IMR-90 (cell line): ENCODE measurements at regions not wholly inside any gene's neighbourhood (a gene's known extent, or its start where the extent isn't known, plus 50 kb on each side); places are given as distances from the start of the nearest gene placed in this dataset.

Experiments used
- ATAC-seq: fragments of 200-7000 bp; cut with Tn5 transposase; 2 replicates; pipeline ENCODE4 v1.9.1; 2020; ENCODE audit warnings: low read depth, mild to moderate bottlenecking, moderate library complexity
- BruUV-seq: library from RNA; stranded (reverse); fragments of 400-500 nt; replicated peaks from 2 replicates; lab custom pipeline; 2021; lab: Mats Ljungman, UMichigan
- CTCF ChIA-PET: fragments of 300-600 bp; formaldehyde crosslinking; extraction: SDS; loops from one replicate; lab custom pipeline; 2021; ENCODE audit warnings: antibody characterized with exemption; lab: Yijun Ruan, JAX
- POLR2A ChIA-PET: fragments of 300-600 bp; sonication (Branson Sonifier 250); formaldehyde crosslinking; loops from one replicate; lab custom pipeline; 2022; ENCODE audit warnings: antibody characterized with exemption; ENCODE audit not compliant: unreplicated experiment; lab: Charles Lee
- DNase-seq: peaks from one replicate; pipeline ENCODE4 v3.0.0; 2013
- H2AFZ ChIP-seq: replicated peaks from 2 replicates; pipeline ENCODE3; 2013; ENCODE audit warnings: low read length, mild to moderate bottlenecking; ENCODE audit not compliant: poor library complexity
- H2AK5ac ChIP-seq: 2 replicates; pipeline ENCODE4 v1.6.1; 2013; ENCODE audit warnings: low read depth, low read length, inconsistent platforms
- H2AK9ac ChIP-seq: replicated peaks from 2 replicates; pipeline ENCODE3; 2013; ENCODE audit warnings: mild to moderate bottlenecking, low read depth, low read length, moderate library complexity; ENCODE audit not compliant: poor library complexity
- H2BK120ac ChIP-seq: 2 replicates; pipeline ENCODE4 v1.6.1; 2013; ENCODE audit warnings: low read depth, low read length, inconsistent platforms
- H2BK15ac ChIP-seq: 3 replicates; pipeline ENCODE4 v1.6.1; 2013; ENCODE audit warnings: low read depth, low read length, inconsistent platforms
- H2BK20ac ChIP-seq: 2 replicates; pipeline ENCODE4 v1.6.1; 2013; ENCODE audit warnings: low read depth, mild to moderate bottlenecking, inconsistent platforms, low read length, moderate library complexity
- H2BK5ac ChIP-seq: 2 replicates; pipeline ENCODE4 v1.6.1; 2013; ENCODE audit warnings: mild to moderate bottlenecking, low read depth, low read length, inconsistent platforms; ENCODE audit not compliant: poor library complexity, severe bottlenecking
- H3K14ac ChIP-seq: replicated peaks from 2 replicates; pipeline ENCODE4 v1.6.1; 2013; ENCODE audit warnings: low read depth, low read length, inconsistent platforms
- H3K18ac ChIP-seq: 2 replicates; pipeline ENCODE4 v1.6.1; 2013; ENCODE audit warnings: low read depth, low read length, control low read depth
- H3K23ac ChIP-seq: 2 replicates; pipeline ENCODE4 v1.6.1; 2013; ENCODE audit warnings: low read depth, low read length, inconsistent platforms
- H3K27ac ChIP-seq: 2 replicates; pipeline ENCODE4 v1.5.1; 2013; ENCODE audit warnings: mild to moderate bottlenecking, control low read depth, low read length; ENCODE audit not compliant: insufficient read depth
- H3K27me3 ChIP-seq: 2 replicates; pipeline ENCODE4 v1.6.1; 2013; ENCODE audit warnings: low read length; ENCODE audit not compliant: control insufficient read depth, insufficient read depth
- H3K36me3 ChIP-seq: 2 replicates; pipeline ENCODE4 v1.6.1; 2013; ENCODE audit warnings: low read length, mixed read lengths; ENCODE audit not compliant: control insufficient read depth, insufficient read depth
- H3K4ac ChIP-seq: 2 replicates; pipeline ENCODE4 v1.6.1; 2013; ENCODE audit warnings: low read depth, low read length, inconsistent platforms
- H3K4me1 ChIP-seq: 2 replicates; pipeline ENCODE4 v1.6.1; 2013; ENCODE audit warnings: low read length, mixed read lengths; ENCODE audit not compliant: control insufficient read depth, insufficient read depth
- H3K4me2 ChIP-seq: 2 replicates; pipeline ENCODE4 v1.6.1; 2013; ENCODE audit warnings: low read depth, mild to moderate bottlenecking, control low read depth, low read length, moderate library complexity
- H3K4me3 ChIP-seq: 2 replicates; pipeline ENCODE4 v1.5.1; 2013; ENCODE audit warnings: low read depth, mild to moderate bottlenecking, control low read depth, low read length, moderate library complexity; ENCODE audit not compliant: insufficient read depth
- H3K56ac ChIP-seq: 2 replicates; pipeline ENCODE4 v1.6.1; 2013; ENCODE audit warnings: low read length, inconsistent platforms; ENCODE audit not compliant: insufficient read depth; ENCODE audit errors: extremely low read depth
- H3K79me1 ChIP-seq, 2 experiments: 2 replicates each; pipeline ENCODE4 v1.6.1; 2013; ENCODE audit warnings: low read length in 2 of 2, inconsistent platforms in 1 of 2, low read depth in 1 of 2
- H3K9ac ChIP-seq: 2 replicates; pipeline ENCODE4 v1.6.1; 2013; ENCODE audit warnings: low read depth, low read length, control low read depth
- H3K9me1 ChIP-seq: 2 replicates; pipeline ENCODE4 v1.6.1; 2013; ENCODE audit warnings: low read length, inconsistent platforms; ENCODE audit not compliant: insufficient read depth
- H3K9me3 ChIP-seq: 2 replicates; pipeline ENCODE4 v1.6.1; 2013; ENCODE audit warnings: low read length; ENCODE audit not compliant: control insufficient read depth, insufficient read depth
- H4K20me1 ChIP-seq: 2 replicates; pipeline ENCODE4 v1.6.1; 2013; ENCODE audit warnings: low read length, inconsistent platforms; ENCODE audit not compliant: insufficient read depth
- H4K5ac ChIP-seq: 2 replicates; pipeline ENCODE4 v1.6.1; 2013; ENCODE audit warnings: mild to moderate bottlenecking, low read depth, low read length, control low read depth
- H4K8ac ChIP-seq, 2 experiments: 2 replicates each; pipeline ENCODE4 v1.6.1; 2013; ENCODE audit warnings: low read depth in 2 of 2, low read length in 2 of 2, control low read depth in 1 of 2, inconsistent platforms in 1 of 2
- H4K91ac ChIP-seq: 2 replicates; pipeline ENCODE4 v1.6.1; 2013; ENCODE audit warnings: low read depth, low read length, inconsistent platforms; ENCODE audit not compliant: insufficient read depth
- BHLHE40 ChIP-seq: fragments of 150-350 bp; IDR thresholded peaks from 2 replicates; pipeline ENCODE4 v1.6.1; 2016; ENCODE audit warnings: mild to moderate bottlenecking, low read depth, low read length
- CTCF ChIP-seq: conservative IDR thresholded peaks from 2 replicates; pipeline ENCODE4 v1.5.1; 2012; ENCODE audit warnings: mild to moderate bottlenecking, low read depth, low read length, improper control_type of control experiment
- ELK1 ChIP-seq: fragments of 150-350 bp; IDR thresholded peaks from 2 replicates; pipeline ENCODE4 v1.6.1; 2016; ENCODE audit warnings: low read depth, mild to moderate bottlenecking, low read length, moderate library complexity, borderline replicate concordance
- FOS ChIP-seq: fragments of 150-350 bp; IDR thresholded peaks from 2 replicates; pipeline ENCODE4 v1.6.1; 2016; ENCODE audit warnings: low read depth, low read length
- MAFK ChIP-seq: IDR thresholded peaks from 2 replicates; pipeline ENCODE4 v1.6.1; 2012; ENCODE audit warnings: low read depth, low read length, improper control_type of control experiment
- MAZ ChIP-seq: IDR thresholded peaks from 2 replicates; pipeline ENCODE4 v1.6.1; 2012; ENCODE audit warnings: low read depth, mild to moderate bottlenecking, low read length, improper control_type of control experiment, moderate library complexity, borderline replicate concordance
- MXI1 ChIP-seq: IDR thresholded peaks from 2 replicates; pipeline ENCODE4 v1.6.1; 2012; ENCODE audit warnings: low read depth, mild to moderate bottlenecking, low read length, moderate library complexity, borderline replicate concordance
- POLR2A ChIP-seq: IDR thresholded peaks from 2 replicates; pipeline ENCODE4 v1.6.1; 2012; ENCODE audit warnings: mild to moderate bottlenecking, low read depth, low read length
- RAD21 ChIP-seq: IDR thresholded peaks from 2 replicates; pipeline ENCODE4 v1.6.1; 2012; ENCODE audit warnings: low read length, improper control_type of control experiment
- RFX5 ChIP-seq: IDR thresholded peaks from 2 replicates; pipeline ENCODE4 v1.8.0; 2012; ENCODE audit warnings: low read depth, mild to moderate bottlenecking, low read length, moderate library complexity
- SMC3 ChIP-seq: fragments of 150-350 bp; IDR thresholded peaks from 2 replicates; pipeline ENCODE4 v1.6.1; 2016; ENCODE audit warnings: low read depth, mild to moderate bottlenecking, antibody characterized with exemption, low read length, moderate library complexity
- USF2 ChIP-seq: fragments of 150-350 bp; IDR thresholded peaks from 2 replicates; pipeline ENCODE4 v1.6.1; 2017; ENCODE audit warnings: mild to moderate bottlenecking, antibody characterized with exemption, low read length, low read depth
- WGBS, 2 experiments: methylation state at CpG; one replicate each; pipeline versions ENCODE4 v1.1.5 to v1.1.7; 2013; ENCODE audit warnings: missing lambda C conversion rate in 2 of 2; ENCODE audit not compliant: insufficient read length in 1 of 2; ENCODE audit errors: extremely low coverage in 2 of 2; 5-methylcytosine and 5-hydroxymethylcytosine counted together
- dilution Hi-C: fragments of 300-500 bp; cut with HindIII; formaldehyde crosslinking; loops from one replicate; pipeline ENCODE4 v1.14.3; 2018; ENCODE audit warnings: low sequenced_read_pairs; ENCODE audit not compliant: unreplicated experiment
- in situ Hi-C: fragments of 300-500 bp; cut with MboI; formaldehyde crosslinking; loops from 3 replicates; pipeline ENCODE4 v1.14.3; 2019; ENCODE audit warnings: low sequenced_read_pairs, inconsistent platforms, mixed read lengths
- intact Hi-C: fragments of 100-400 bp; cut with micrococcal nuclease; formaldehyde crosslinking; loops from 2 replicates; pipeline ENCODE4 v1.10.0; 2022

GRCh38 chr17:11170881-11171280 lies 70.1 kb upstream of the SHISA6 start:
- in situ Hi-C loops, result no loop called here

More at GRCh38 chr17:11170881-11171280, 70.1 kb upstream of the SHISA6 start:
- TF ChIP-seq USF2 (no peak), MAZ (no peak), SMC3 (no peak), ELK1 (no peak), MAFK (no peak), BHLHE40 (no peak), POLR2A (no peak), MXI1 (no peak), FOS (no peak), RFX5 (no peak), CTCF (no peak), RAD21 (no peak)
- intact Hi-C loops (no loop called here), dilution Hi-C loops (no loop called here)
- Histone ChIP-seq H2AK9ac (no peak overlapping the region), H2BK120ac (no peak overlapping the region), H3K9me1 (no peaks in the 10 kb centered on the region), H3K4me2 (no peak overlapping the region), H4K91ac (no peak overlapping the region), H3K4me3 (no peak overlapping the region), H3K9ac (no peak overlapping the region), H2BK15ac (no peak overlapping the region), H3K4ac (no peak overlapping the region), H3K56ac (no peak overlapping the region), H3K23ac (no peak overlapping the region), H3K27me3 (no peaks in the 10 kb centered on the region), H2BK5ac (no peak overlapping the region), H4K8ac (no peak overlapping the region), H2AFZ (no peak overlapping the region), H2BK20ac (no peak overlapping the region), H3K18ac (no peak overlapping the region), H3K9me3 (peaks cover 34% of the 10 kb centered on the region), H3K14ac (no peak overlapping the region), H3K4me1 (no peaks in the 10 kb centered on the region), H3K79me1 (no peaks in the 10 kb centered on the region), H2AK5ac (no peak overlapping the region), H3K36me3 (no peaks in the 10 kb centered on the region), H4K20me1 (no peaks in the 10 kb centered on the region), H3K27ac (no peak overlapping the region), H4K5ac (no peak overlapping the region)
- ATAC-seq (no peak), DNase-seq (no peak)
- POLR2A ChIA-PET, result no interaction called here
- no CpG with 5 or more reads among the region's 7 CpGs for WGBS, 2 experiments
- CTCF ChIA-PET, result no interaction called here
- BruUV-seq, result no TSS peak
